ENCODE measurements at regions not wholly inside any gene's neighbourhood (a gene's known extent, or its start where the extent isn't known, plus 50 kb on each side); places are given as distances from the start of the nearest gene placed in this dataset.

DNA sequence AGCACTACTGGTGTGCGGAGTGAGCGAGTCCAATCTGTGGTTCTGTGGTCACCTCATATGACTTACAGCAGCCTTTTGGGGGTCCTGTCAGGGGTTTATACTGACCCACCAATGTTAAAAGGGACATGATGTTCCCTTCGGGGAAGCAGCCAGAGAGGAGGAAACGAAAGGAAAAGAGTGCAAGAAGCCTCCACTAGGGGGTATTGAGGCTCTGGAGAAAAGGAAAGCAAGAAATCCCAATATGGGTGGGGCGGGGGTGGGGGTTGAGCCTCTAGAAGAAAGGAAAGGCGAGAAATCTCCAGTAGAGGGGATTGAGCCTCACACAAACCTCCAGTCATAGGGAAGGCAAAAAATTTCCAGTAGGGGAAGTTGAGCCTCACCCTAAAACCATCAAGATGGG lies 249.3 kb upstream of the ECI2 start:
- no peak overlapping the region for H3K4me3 ChIP-seq (ENCODE audit: low read depth, low read length)
- TF ChIP-seq, protein P1, sequence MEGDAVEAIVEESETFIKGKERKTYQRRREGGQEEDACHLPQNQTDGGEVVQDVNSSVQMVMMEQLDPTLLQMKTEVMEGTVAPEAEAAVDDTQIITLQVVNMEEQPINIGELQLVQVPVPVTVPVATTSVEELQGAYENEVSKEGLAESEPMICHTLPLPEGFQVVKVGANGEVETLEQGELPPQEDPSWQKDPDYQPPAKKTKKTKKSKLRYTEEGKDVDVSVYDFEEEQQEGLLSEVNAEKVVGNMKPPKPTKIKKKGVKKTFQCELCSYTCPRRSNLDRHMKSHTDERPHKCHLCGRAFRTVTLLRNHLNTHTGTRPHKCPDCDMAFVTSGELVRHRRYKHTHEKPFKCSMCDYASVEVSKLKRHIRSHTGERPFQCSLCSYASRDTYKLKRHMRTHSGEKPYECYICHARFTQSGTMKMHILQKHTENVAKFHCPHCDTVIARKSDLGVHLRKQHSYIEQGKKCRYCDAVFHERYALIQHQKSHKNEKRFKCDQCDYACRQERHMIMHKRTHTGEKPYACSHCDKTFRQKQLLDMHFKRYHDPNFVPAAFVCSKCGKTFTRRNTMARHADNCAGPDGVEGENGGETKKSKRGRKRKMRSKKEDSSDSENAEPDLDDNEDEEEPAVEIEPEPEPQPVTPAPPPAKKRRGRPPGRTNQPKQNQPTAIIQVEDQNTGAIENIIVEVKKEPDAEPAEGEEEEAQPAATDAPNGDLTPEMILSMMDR (IDR thresholded peaks at IDR 0.05; ENCODE audit: low read depth, low read length): no peak
- in situ Hi-C loops (cut with HindIII; ENCODE audit: low sequenced_read_pairs): no loop called here
- no peak for DNase-seq (ENCODE audit: low read depth, low spot score)

DNA sequence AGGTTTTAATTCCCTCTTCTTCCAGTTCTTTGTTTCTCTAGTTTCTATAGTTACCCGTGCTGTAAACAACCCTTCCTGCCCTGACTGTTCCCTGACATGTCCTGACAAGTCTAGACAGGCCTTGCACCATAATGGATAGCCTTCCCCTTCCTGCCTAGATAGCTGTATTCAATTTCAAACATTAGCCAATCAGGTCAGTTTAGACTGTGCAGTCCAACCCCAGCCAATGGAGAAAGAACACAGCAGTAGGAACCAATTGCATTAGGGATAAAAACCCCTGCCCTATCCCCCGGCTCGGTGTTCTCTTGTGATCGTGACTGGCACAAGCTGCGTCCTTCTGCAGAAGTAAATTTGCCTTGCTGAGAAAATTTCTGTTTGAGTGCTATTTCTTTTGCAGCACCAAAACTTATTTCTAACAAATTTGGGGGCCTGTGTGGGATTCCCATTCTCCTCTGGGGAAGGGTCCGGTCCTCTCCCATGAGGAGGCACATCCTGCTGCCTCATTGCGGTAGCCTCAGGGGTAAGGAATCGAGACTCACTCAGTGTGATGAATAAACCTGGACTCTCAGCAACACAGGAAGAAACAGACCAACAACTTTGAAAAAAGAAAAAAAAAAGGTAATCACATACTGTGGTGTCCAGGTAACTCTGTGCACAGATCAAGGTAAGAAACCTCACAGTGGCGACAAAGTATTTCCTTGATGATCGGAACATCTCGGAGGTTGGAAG lies 248.7 kb upstream of the ECI2 start:
- in situ Hi-C loops (cut with HindIII; ENCODE audit: low sequenced_read_pairs): no loop called here
- TF ChIP-seq, protein P1 (IDR thresholded peaks at IDR 0.05; ENCODE audit: low read depth, low read length): no peak
- no peak overlapping the region for H3K4me3 ChIP-seq (ENCODE audit: low read depth, low read length)
- no peak for DNase-seq (ENCODE audit: low read depth, low spot score)

DNA sequence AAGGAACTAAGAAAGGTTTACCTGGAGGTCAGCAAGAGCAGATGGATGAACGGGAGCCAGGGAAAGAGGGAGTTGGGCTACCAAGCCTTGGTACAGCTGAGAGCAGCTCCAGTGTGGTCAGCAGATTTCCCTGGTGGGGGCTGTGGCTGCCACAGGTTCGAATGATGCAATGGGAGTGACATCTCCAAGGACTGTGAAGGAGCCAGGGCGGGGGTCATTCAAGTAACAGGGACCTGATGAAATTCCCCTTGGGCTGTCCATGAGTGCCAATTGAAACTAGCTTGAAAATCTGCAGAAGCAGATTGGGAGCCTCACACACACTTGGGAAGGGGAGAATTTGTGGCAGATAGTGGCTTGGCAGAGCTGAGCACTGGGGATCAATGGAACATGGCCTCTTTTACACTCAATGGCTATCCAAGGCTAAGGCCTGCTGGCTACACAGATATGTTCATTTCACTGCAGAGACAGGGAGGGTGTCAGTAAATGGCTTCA lies 247.0 kb upstream of the ECI2 start:
- in situ Hi-C loops (cut with HindIII; ENCODE audit: low sequenced_read_pairs): no loop called here
- no peak for DNase-seq (ENCODE audit: low read depth, low spot score)
- no peak overlapping the region for H3K4me3 ChIP-seq (ENCODE audit: low read depth, low read length)
- TF ChIP-seq, protein P1 (IDR thresholded peaks at IDR 0.05; ENCODE audit: low read depth, low read length): no peak

DNA sequence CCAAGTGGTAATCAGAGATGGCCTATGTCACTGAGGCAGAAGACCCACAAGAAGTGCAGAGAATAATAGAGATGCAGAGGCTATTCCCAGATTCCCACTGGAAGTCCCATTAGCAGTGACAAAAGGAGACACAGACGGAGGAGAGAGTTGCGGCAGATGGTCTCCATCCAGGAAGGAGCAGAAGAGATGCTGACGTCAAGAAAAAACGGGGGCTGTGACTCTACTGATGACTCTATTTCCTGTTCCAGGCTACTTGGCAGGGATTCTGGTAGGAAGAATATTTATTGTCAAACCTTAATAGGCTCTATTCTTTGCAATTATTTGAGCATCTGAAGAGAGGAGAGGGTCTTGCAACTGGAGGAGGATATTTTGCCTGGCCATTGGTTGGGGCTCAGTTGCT lies 246.0 kb upstream of the ECI2 start:
- TF ChIP-seq, protein P1 (IDR thresholded peaks at IDR 0.05; ENCODE audit: low read depth, low read length): no peak
- no peak for DNase-seq (ENCODE audit: low read depth, low spot score)
- no peak overlapping the region for H3K4me3 ChIP-seq (ENCODE audit: low read depth, low read length)
- in situ Hi-C loops (cut with HindIII; ENCODE audit: low sequenced_read_pairs): no loop called here

DNA sequence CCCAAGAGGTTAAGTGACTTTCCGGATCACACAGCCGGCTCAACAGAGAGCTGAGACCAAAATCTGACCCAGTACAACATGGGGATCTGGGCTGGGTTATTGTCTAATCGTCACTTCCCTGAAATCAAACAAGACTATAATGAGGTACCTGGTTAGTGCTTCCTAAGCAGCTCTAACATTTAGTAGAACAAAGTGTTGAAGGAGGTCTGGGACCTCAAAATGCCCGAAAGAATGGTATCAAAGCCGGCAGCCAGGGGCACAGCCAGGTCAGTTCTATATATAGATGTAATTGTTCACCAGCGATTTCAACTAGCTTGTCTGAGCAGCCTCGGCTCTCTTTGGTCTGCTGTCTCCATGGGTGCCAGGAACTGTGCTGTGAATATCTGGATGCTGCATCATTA lies 245.5 kb upstream of the ECI2 start:
- DNase-seq (ENCODE audit: low read depth, low spot score): no peak
- no peak overlapping the region for H3K4me3 ChIP-seq (ENCODE audit: low read depth, low read length)
- TF ChIP-seq, protein P1 (IDR thresholded peaks at IDR 0.05; ENCODE audit: low read depth, low read length): no peak
- in situ Hi-C loops (cut with HindIII; ENCODE audit: low sequenced_read_pairs): no loop called here

DNA sequence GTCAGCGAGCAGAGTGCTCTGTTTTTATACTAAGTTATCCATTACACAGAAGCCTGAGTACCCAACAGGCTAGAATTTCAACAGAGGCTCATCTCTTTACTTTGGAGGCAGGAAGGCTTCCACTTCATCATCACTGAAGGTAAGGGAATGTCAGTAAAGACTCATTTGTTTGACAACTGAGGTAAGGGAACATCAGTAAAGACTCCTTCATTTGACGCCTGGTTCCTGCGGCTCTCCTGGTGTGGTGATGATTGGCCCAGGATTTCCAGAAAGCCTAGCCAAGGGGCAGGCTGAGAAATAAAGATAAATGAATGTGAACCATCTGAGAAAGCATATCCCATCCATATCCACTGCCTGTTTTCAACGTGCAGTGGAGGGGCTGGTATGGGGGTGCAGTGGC lies 244.6 kb upstream of the ECI2 start:
- TF ChIP-seq, protein P1 (IDR thresholded peaks at IDR 0.05; ENCODE audit: low read depth, low read length): no peak
- in situ Hi-C loops (cut with HindIII; ENCODE audit: low sequenced_read_pairs): no loop called here
- DNase-seq (ENCODE audit: low read depth, low spot score): no peak
- H3K4me3 ChIP-seq (ENCODE audit: low read depth, low read length): no peak overlapping the region
